ENCODE measurements at regions not wholly inside any gene's neighbourhood (a gene's known extent, or its start where the extent isn't known, plus 50 kb on each side); places are given as distances from the start of the nearest gene placed in this dataset.

DNA sequence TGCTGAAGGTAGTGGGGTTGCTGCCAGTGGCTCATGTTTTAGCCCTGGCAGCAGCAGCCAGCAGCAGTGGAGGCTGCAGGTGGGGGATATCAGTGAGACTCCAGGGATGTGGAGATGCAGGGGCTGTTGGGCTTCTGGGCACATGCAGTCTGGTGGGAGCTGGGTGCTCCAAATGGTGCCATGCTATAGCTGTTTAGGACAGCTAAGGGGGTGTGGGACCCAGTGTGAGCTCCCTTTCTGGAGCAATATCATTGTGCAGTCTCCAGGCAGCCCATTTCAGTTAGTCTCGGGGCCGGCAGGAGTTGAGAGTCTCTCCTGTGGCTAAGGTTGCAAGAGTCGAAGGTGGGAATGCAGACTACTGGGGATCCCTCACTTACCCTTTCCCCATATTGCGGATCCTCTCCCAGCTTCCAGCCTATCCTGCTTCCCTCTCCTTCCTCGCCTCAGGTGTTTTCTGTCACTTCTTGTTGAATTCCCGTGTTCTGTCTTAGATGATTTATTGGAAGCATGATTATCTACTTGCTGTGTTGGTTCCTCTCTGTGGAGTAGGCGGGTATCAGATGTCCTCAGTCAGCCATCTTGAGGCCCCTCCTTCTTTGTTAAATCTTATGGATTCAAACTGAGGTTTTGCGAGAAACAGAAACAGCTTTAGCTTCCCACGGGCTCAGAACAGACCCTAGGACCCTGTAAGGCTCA lies 112.0 kb downstream of the FAM43A start:
- TF ChIP-seq EZH2phosphoT487 (IDR thresholded peaks at IDR 0.05; ENCODE audit: borderline replicate concordance) (no peak), CTCF (conservative IDR thresholded peaks at IDR 0.05; ENCODE audit: low read length) (no peak)

Measured in Loucy (cell line).